HCT116 (cell line): ENCODE measurements at regions not wholly inside any gene's neighbourhood (a gene's known extent, or its start where the extent isn't known, plus 50 kb on each side); places are given as distances from the start of the nearest gene placed in this dataset.

Source experiments
- ATAC-seq: fragments of 200-7000 bp; cut with Tn5 transposase; 2 replicates; pipeline ENCODE4 v1.9.1; 2020; ENCODE audit warnings: mild to moderate bottlenecking, moderate library complexity
- BruUV-seq: library from RNA; stranded (reverse); fragments of 400-500 nt; replicated peaks from 2 replicates; lab custom pipeline; 2021; lab: Mats Ljungman, UMichigan
- CTCF ChIA-PET: fragments of 300-600 bp; sonication (Branson Sonifier 250); formaldehyde crosslinking; loops from one replicate; lab custom pipeline; 2021; ENCODE audit warnings: antibody characterized with exemption; lab: Charles Lee
- POLR2A ChIA-PET: fragments of 300-600, 350-600 bp; sonication (Branson Sonifier 250); formaldehyde crosslinking; loops from one replicate; lab custom pipeline; 2021; ENCODE audit warnings: antibody characterized with exemption; lab: Charles Lee
- RAD21 ChIA-PET, 2 experiments: fragments of 300-600 bp; sonication (Branson Sonifier 250); formaldehyde crosslinking; loops; one replicate each; lab custom pipeline; 2023; ENCODE audit warnings: low total read pairs in 2 of 2; ENCODE audit not compliant: uncharacterized antibody in 2 of 2, unreplicated experiment in 2 of 2, low non-redundant PET in 1 of 2; lab: Charles Lee
- DNase-seq: peaks from one replicate; pipeline ENCODE4 v3.0.0-alpha.2; 2010; ENCODE audit warnings: low read depth, low spot score
- H2AFZ ChIP-seq: fragments of 200-600 bp; shearing (Covaris generic), sonication (generic); 2 replicates; pipeline ENCODE4 v1.6.1; 2017; ENCODE audit warnings: low read depth, mixed run types, mixed read lengths, antibody characterized with exemption, low read length; ENCODE audit not compliant: poor library complexity, severe bottlenecking
- H3K27ac ChIP-seq: 2 replicates; pipeline ENCODE4 v1.5.1; 2012; ENCODE audit warnings: low read depth, low read length
- H3K27me3 ChIP-seq: fragments of 200-600 bp; sonication (generic); 2 replicates; pipeline ENCODE4 v1.6.1; 2016; ENCODE audit warnings: mixed run types, low read length, mixed read lengths; ENCODE audit not compliant: insufficient read depth
- H3K36me3 ChIP-seq, 2 experiments: fragments of 200-500 bp in 1 of 2; fragments of 200-600 bp in 1 of 2; sonication (Bioruptor generic) in 1 of 2; sonication (generic) in 1 of 2; 2 replicates each; pipeline versions ENCODE4 v1.5.1 to v1.6.1; 2014 to 2016; ENCODE audit warnings: low read length in 2 of 2, inconsistent platforms in 1 of 2, mixed read lengths in 1 of 2, mixed run types in 1 of 2; ENCODE audit not compliant: insufficient read depth in 2 of 2, control insufficient read depth in 1 of 2
- H3K4me1 ChIP-seq, 2 experiments: fragments of 200-600 bp in 1 of 2; sonication (generic) in 1 of 2; 2 replicates each; pipeline versions ENCODE4 v1.5.1 to v1.6.1; 2012 to 2017; ENCODE audit warnings: low read length in 2 of 2, inconsistent platforms in 1 of 2, mild to moderate bottlenecking in 1 of 2, mixed read lengths in 1 of 2, mixed run types in 1 of 2, moderate library complexity in 1 of 2; ENCODE audit not compliant: insufficient read depth in 2 of 2, control insufficient read depth in 1 of 2
- H3K4me2 ChIP-seq: fragments of 200-600 bp; sonication (generic); 2 replicates; pipeline ENCODE4 v1.6.1; 2017; ENCODE audit warnings: mixed run types, low read length, mixed read lengths
- H3K4me3 ChIP-seq, 2 experiments: fragments of 200-600 bp in 1 of 2; sonication (generic) in 1 of 2; replicated peaks in 1 of 2; 2 replicates each; pipeline ENCODE4 v1.5.1; 2011 to 2016; ENCODE audit warnings: low read length in 2 of 2, control low read depth in 1 of 2, low read depth in 1 of 2, mild to moderate bottlenecking in 1 of 2, mixed read lengths in 1 of 2, mixed run types in 1 of 2
- H3K79me2 ChIP-seq: fragments of 200-600 bp; sonication (generic); 2 replicates; pipeline ENCODE4 v1.6.1; 2017; ENCODE audit warnings: mild to moderate bottlenecking, mixed run types, low read length, moderate library complexity, mixed read lengths; ENCODE audit not compliant: insufficient read depth
- H3K9ac ChIP-seq: fragments of 200-600 bp; sonication (generic); 2 replicates; pipeline ENCODE4 v1.6.1; 2016; ENCODE audit warnings: low read length, mixed read lengths
- H3K9me2 ChIP-seq: fragments of 200-600 bp; sonication (generic), shearing (Covaris generic); 2 replicates; pipeline ENCODE4 v1.6.1; 2017; ENCODE audit warnings: mixed run types, mild to moderate bottlenecking, moderate library complexity; ENCODE audit not compliant: insufficient read depth
- H3K9me3 ChIP-seq, 2 experiments: fragments of 200-500 bp in 1 of 2; fragments of 200-600 bp in 1 of 2; sonication (Bioruptor generic) in 1 of 2; sonication (generic) in 1 of 2; 2 replicates each; pipeline ENCODE4 v1.6.1; 2014 to 2017; ENCODE audit warnings: low read length in 2 of 2, mixed read lengths in 2 of 2, inconsistent platforms in 1 of 2, low read depth in 1 of 2, mild to moderate bottlenecking in 1 of 2, mixed run types in 1 of 2, moderate library complexity in 1 of 2; ENCODE audit not compliant: control insufficient read depth in 1 of 2, insufficient read depth in 1 of 2
- H4K20me1 ChIP-seq: fragments of 200-600 bp; sonication (generic), shearing (Covaris generic); 2 replicates; pipeline ENCODE4 v1.6.1; 2017; ENCODE audit warnings: mixed run types, mild to moderate bottlenecking, moderate library complexity; ENCODE audit not compliant: insufficient read depth
- ATF3 ChIP-seq: IDR thresholded peaks from 2 replicates; pipeline ENCODE4 v1.6.1; 2012
- CBX3 ChIP-seq: IDR thresholded peaks from 2 replicates; pipeline ENCODE4 v1.6.1; 2012; ENCODE audit warnings: low read depth
- CEBPB ChIP-seq: IDR thresholded peaks from 2 replicates; pipeline ENCODE4 v1.6.1; 2012; ENCODE audit warnings: low read depth
- CTCF ChIP-seq, 3 experiments: fragments of 200-600 bp in 1 of 3; sonication (generic) in 1 of 3; IDR thresholded peaks in 2 of 3; conservative IDR thresholded peaks in 1 of 3; 2 replicates each; pipeline ENCODE4 v1.5.1; 2012 to 2017; ENCODE audit warnings: low read depth in 2 of 3, low read length in 2 of 3, antibody characterized with exemption in 1 of 3, borderline replicate concordance in 1 of 3, control low read depth in 1 of 3, mild to moderate bottlenecking in 1 of 3, mixed read lengths in 1 of 3, mixed run types in 1 of 3, moderate library complexity in 1 of 3; ENCODE audit not compliant: insufficient read depth in 1 of 3
- EGR1 ChIP-seq: IDR thresholded peaks from 2 replicates; pipeline ENCODE4 v1.6.1; 2012; ENCODE audit warnings: low read depth
- EZH2 ChIP-seq: fragments of 200-600 bp; sonication (generic); IDR thresholded peaks from 2 replicates; pipeline ENCODE4 v1.6.1; 2017; ENCODE audit warnings: antibody characterized with exemption, mixed run types
- EZH2phosphoT487 ChIP-seq: fragments of 200-600 bp; IDR thresholded peaks from 2 replicates; pipeline ENCODE4 v1.6.1; 2018; ENCODE audit warnings: antibody characterized with exemption, borderline replicate concordance
- MAX ChIP-seq: IDR thresholded peaks from 2 replicates; pipeline ENCODE4 v1.6.1; 2012
- POLR2A ChIP-seq: IDR thresholded peaks from 2 replicates; pipeline ENCODE4 v1.7.0; 2011; ENCODE audit warnings: borderline replicate concordance; ENCODE audit not compliant: insufficient read depth, insufficient read length; ENCODE audit errors: extremely low read depth
- POLR2AphosphoS5 ChIP-seq: IDR thresholded peaks from 2 replicates; pipeline ENCODE4 v1.6.1; 2011; ENCODE audit warnings: mild to moderate bottlenecking, low read depth, low read length, moderate library complexity
- RAD21 ChIP-seq: IDR thresholded peaks from 2 replicates; pipeline ENCODE4 v1.6.1; 2012; ENCODE audit warnings: low read depth, mild to moderate bottlenecking
- REST ChIP-seq: IDR thresholded peaks from 2 replicates; pipeline ENCODE4 v1.6.1; 2012; ENCODE audit warnings: low read depth
- SIN3A ChIP-seq: IDR thresholded peaks from 2 replicates; pipeline ENCODE4 v1.6.1; 2012; ENCODE audit warnings: low read depth
- SP1 ChIP-seq: IDR thresholded peaks from 2 replicates; pipeline ENCODE4 v1.6.1; 2012; ENCODE audit warnings: low read depth
- SRF ChIP-seq: IDR thresholded peaks from 2 replicates; pipeline ENCODE4 v1.6.1; 2012; ENCODE audit warnings: low read depth
- TCF7L2 ChIP-seq: IDR thresholded peaks from 2 replicates; pipeline ENCODE4 v1.7.0; 2011; ENCODE audit warnings: borderline replicate concordance, inconsistent platforms; ENCODE audit not compliant: insufficient read depth, insufficient read length; ENCODE audit errors: extremely low read depth
- ZBTB33 ChIP-seq: IDR thresholded peaks from 2 replicates; pipeline ENCODE4 v1.6.1; 2011; ENCODE audit warnings: mild to moderate bottlenecking, low read length, moderate library complexity; ENCODE audit not compliant: insufficient replicate concordance; ENCODE audit errors: extremely low read depth
- ZFX ChIP-seq: fragments of 450-650 bp; IDR thresholded peaks from 2 replicates; pipeline ENCODE4 v1.6.1; 2017
- intact Hi-C: fragments of 100-400 bp; cut with micrococcal nuclease; formaldehyde crosslinking; loops from 2 replicates; pipeline ENCODE4 v1.10.0; 2022

GRCh38 chr15:31866248-31866647, 164.1 kb upstream of the CHRNA7 start:
- H3K79me2 ChIP-seq: no peaks in the 10 kb centered on the region
- H3K4me3 ChIP-seq: no peak overlapping the region
- ChIA-PET POLR2A (no interaction called here), RAD21 (no interaction called here), CTCF (no interaction called here)
- peaks cover 2 to 5% of the 10 kb centered on the region in 2 experiments; a peak in 2 of 4 replicates for H3K4me1 ChIP-seq
- H3K36me3 ChIP-seq: no peaks in the 10 kb centered on the region
- BruUV-seq: no TSS peak
- intact Hi-C loops: no loop called here
- no peak overlapping the region for H3K9ac ChIP-seq
- no peaks in the 10 kb centered on the region for H3K9me3 ChIP-seq
- H4K20me1 ChIP-seq: no peaks in the 10 kb centered on the region
- H3K27me3 ChIP-seq: no peaks in the 10 kb centered on the region
- TF ChIP-seq SRF: no peak
- no peak for TF ChIP-seq SIN3A
- no peak for TF ChIP-seq POLR2A
- no peak for TF ChIP-seq POLR2AphosphoS5
- TF ChIP-seq CBX3: no peak
- no peak for TF ChIP-seq ATF3
- no peak for TF ChIP-seq EGR1
- TF ChIP-seq ZFX: no peak
- no peak for TF ChIP-seq TCF7L2
- no peak for TF ChIP-seq EZH2
- TF ChIP-seq CEBPB: no peak
- no peak for TF ChIP-seq MAX
- no peak for TF ChIP-seq EZH2phosphoT487
- no peak for TF ChIP-seq CTCF (IDR thresholded peaks at IDR 0.05 in 2 of 3, conservative IDR thresholded peaks at IDR 0.05 in 1 of 3; ENCODE audit: borderline replicate concordance in 1 of 3, insufficient read depth in 1 of 3, low read depth in 2 of 3, low read length in 2 of 3)
- no peak for TF ChIP-seq ZBTB33
- no peak for TF ChIP-seq SP1
- TF ChIP-seq REST: no peak
- TF ChIP-seq RAD21: no peak
- ATAC-seq: no peak
- H3K4me2 ChIP-seq: no peak overlapping the region
- no peak overlapping the region for H2AFZ ChIP-seq
- no peaks in the 10 kb centered on the region for H3K9me2 ChIP-seq
- no peak for DNase-seq
- H3K27ac ChIP-seq: no peak overlapping the region
